HG03378 (cell line): ENCODE measurements at regions not wholly inside any gene's neighbourhood (a gene's known extent, or its start where the extent isn't known, plus 50 kb on each side); places are given as distances from the start of the nearest gene placed in this dataset.
A peak's percentile ranks its signal among the peaks of the same experiment; 100 is the strongest.
"Not testable (repeated sequence)": the region's sequence is repeated elsewhere in the genome, so short reads cannot be mapped to it uniquely, and the experiment has no call there.

Source experiments
- ATAC-seq: cut with Tn5 transposase; IDR thresholded peaks from one replicate; pipeline ENCODE4 v1.9.1; 2021; ENCODE audit warnings: mild to moderate bottlenecking, moderate library complexity; ENCODE audit not compliant: unreplicated experiment

- ATAC-seq: no peak
These were observed 119.8 kb downstream of the ZNF330 start for GRCh38 chr4:141340458-141340857.

- peak; percentile 74 for ATAC-seq
These were observed 125.4 kb downstream of the ZNF330 start for GRCh38 chr4:141346144-141346543.

GRCh38 chr4:141347684-141348083 is 127.0 kb downstream of the ZNF330 start:
- ATAC-seq: no peak

- ATAC-seq: no peak
These were observed 127.4 kb downstream of the ZNF330 start for GRCh38 chr4:141348125-141348524.

GRCh38 chr4:141348573-141348972 is 127.9 kb downstream of the ZNF330 start:
- ATAC-seq: no peak

GRCh38 chr4:141349236-141349635 is 128.5 kb downstream of the ZNF330 start:
- ATAC-seq: no peak

GRCh38 chr4:141350122-141350905 is 129.6 kb downstream of the ZNF330 start:
- no peak for ATAC-seq

- ATAC-seq: no peak
These were observed 131.6 kb downstream of the ZNF330 start for GRCh38 chr4:141352331-141352730.

- ATAC-seq: no peak
These were observed 132.3 kb downstream of the ZNF330 start for GRCh38 chr4:141352909-141353525.

- no peak for ATAC-seq
These were observed 135.7 kb downstream of the ZNF330 start for GRCh38 chr4:141356321-141356962.

GRCh38 chr4:141356963-141357335 is 136.3 kb downstream of the ZNF330 start:
- ATAC-seq: no peak

- not testable (repeated sequence) for ATAC-seq
These were observed 147.5 kb downstream of the ZNF330 start for GRCh38 chr4:141368241-141368640.

GRCh38 chr4:141371206-141371605 is 150.5 kb downstream of the ZNF330 start:
- ATAC-seq: no peak

GRCh38 chr4:141375855-141376254 is 155.2 kb downstream of the ZNF330 start:
- no peak for ATAC-seq

- peak; percentile 68 for ATAC-seq
These were observed 156.1 kb downstream of the ZNF330 start for GRCh38 chr4:141376769-141377168.

GRCh38 chr4:141387299-141387698 is 166.6 kb downstream of the ZNF330 start:
- no peak for ATAC-seq

GRCh38 chr4:141388481-141388880 is 167.8 kb downstream of the ZNF330 start:
- ATAC-seq: no peak

- no peak for ATAC-seq
These were observed 169.0 kb downstream of the ZNF330 start for GRCh38 chr4:141389649-141390048.

GRCh38 chr4:141390571-141390970 is 169.9 kb downstream of the ZNF330 start:
- no peak for ATAC-seq

- no peak for ATAC-seq
These were observed 170.6 kb downstream of the ZNF330 start for GRCh38 chr4:141391293-141391692.

GRCh38 chr4:141391771-141392170 is 171.1 kb downstream of the ZNF330 start:
- ATAC-seq: no peak

- no peak for ATAC-seq
These were observed 174.6 kb downstream of the ZNF330 start for GRCh38 chr4:141395246-141395830.
